ENCODE measurements at regions not wholly inside any gene's neighbourhood (a gene's known extent, or its start where the extent isn't known, plus 50 kb on each side); places are given as distances from the start of the nearest gene placed in this dataset.

DNA sequence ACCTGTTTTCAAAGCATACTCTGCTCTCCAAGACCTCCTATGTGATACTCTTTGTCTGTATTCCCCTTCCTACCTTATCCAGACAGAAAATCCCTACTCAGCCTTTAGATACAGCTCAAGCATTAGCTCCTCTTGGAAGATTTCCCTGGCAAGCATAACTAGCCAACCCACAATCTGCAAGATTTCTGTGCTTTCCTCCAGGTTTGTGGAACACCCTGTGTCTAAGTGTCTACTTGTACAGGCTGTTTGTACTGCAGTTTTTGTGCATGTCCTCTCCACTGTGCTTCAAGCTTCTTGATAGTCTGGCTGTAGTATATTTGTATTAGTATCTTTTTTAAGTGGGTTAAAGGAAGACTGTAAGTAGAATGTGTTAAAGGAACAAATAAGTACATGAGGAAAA lies 203.7 kb downstream of the RFC3 start:
- peaks cover 0 to 11% (median 0%) of the 10 kb centered on the region in 3 donors for H3K36me3 Mint-ChIP-seq
- H3K27ac Mint-ChIP-seq = no peak overlapping the region
- POLR2A ChIA-PET = no interaction called here
- ATAC-seq (no peak), DNase-seq (no peak)
- peaks cover 0 to 10% (median 5%) of the 10 kb centered on the region in 5 donors for H3K27me3 Mint-ChIP-seq
- H3K9me3 Mint-ChIP-seq = peaks cover 0 to 31% (median 12%) of the 10 kb centered on the region in 9 donors
- no peaks in the 10 kb centered on the region for H3K4me1 Mint-ChIP-seq
- no peak overlapping the region for H3K4me3 Mint-ChIP-seq

DNA sequence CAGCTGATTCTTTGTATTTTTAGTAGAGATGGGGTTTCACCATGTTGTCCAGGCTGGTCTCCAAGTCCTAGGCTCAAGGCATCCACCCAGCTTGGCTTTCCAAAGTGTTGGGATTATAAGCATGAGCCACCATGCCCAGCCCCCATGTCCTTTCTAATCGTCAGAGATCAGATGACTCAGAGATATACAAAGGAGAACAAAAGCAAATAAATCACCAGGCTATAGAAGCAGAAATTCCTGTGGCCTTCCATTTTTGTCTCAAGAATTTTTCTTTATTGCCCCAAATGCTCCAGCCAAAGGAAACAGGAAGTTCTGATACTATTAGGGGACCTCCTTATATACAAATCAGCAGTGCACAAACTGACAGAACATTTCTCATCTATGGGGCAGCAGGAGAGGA lies 207.8 kb downstream of the RFC3 start:
- Mint-ChIP-seq H3K4me1 (no peaks in the 10 kb centered on the region), H3K4me3 (no peak overlapping the region), H3K36me3 (peaks cover 0 to 19% (median 0%) of the 10 kb centered on the region in 3 donors), H3K27ac (no peak overlapping the region), H3K27me3 (peaks cover 0 to 10% (median 2%) of the 10 kb centered on the region in 5 donors), H3K9me3 (peaks cover 0 to 37% (median 21%) of the 10 kb centered on the region in 9 donors)
- ATAC-seq = no peak
- POLR2A ChIA-PET = no interaction called here
- no peak for DNase-seq

DNA sequence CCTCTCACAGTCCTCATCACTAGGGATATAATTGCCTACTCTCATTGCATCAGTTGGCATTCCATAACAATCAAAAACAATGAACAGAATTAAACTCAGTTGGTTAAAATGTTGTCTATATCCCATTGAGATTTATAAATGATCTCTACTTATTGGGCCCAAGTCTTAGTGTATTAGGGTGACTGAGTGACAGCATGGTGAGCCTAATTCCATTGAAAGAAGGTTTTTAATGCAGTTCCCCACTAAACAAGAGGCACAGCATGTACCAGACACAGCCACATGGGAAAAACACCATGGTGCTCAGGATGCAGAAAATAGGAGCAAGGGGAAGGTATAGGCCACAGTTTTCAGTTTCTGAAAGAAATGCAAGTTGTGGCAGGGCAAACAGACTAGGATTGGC lies 208.4 kb downstream of the RFC3 start:
- no peak for ATAC-seq

DNA sequence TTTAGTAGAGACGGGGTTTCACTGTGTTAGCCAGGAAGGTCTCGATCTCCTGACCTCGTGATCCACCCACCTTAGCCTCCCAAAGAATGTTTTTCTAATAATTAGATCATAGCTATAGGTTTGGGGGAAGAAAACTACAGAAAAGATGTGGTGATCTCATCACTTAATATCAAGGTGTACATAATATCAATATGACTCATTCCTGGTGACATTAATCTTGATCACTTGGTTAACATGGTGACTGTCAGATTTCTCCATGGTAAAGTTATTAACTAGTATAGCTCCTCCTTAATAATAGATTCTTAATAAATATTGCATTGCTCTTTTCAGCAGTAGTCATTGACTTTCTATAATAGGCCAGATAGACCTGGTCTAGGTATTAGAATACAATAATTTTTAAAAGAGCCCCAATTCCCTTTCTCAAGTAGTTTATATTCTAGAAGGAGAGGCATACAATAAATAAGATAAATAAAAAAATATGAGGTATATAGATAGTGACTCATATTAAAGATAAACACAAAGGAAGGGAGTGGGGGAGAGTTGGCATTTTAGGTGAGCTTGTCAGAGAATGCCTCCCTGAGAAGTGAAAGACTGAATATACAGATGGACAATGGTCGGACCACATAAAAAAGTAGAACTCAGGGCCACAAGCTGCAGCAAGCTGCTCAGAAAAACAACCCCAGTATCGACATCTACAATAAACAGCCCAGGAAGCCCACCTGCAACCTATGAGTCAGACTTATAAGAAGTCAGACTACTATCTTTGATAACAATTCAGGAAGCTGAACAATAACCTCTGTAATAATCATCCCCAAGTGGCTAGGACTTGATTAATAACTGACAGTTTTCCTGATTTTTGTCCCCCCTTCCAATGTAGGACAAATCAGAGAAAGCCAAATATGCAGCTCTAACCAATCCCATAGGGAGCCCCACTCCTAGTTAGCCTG lies 210.8 kb downstream of the RFC3 start:
- POLR2A ChIA-PET = no interaction called here
- Mint-ChIP-seq H3K4me1 (no peaks in the 10 kb centered on the region), H3K36me3 (peaks cover 0 to 9% (median 0%) of the 10 kb centered on the region in 3 donors), H3K4me3 (no peak overlapping the region), H3K27ac (no peak overlapping the region), H3K27me3 (peaks cover 0 to 6% (median 0%) of the 10 kb centered on the region in 5 donors), H3K9me3 (peaks cover 0 to 24% (median 11%) of the 10 kb centered on the region in 9 donors)
- DNase-seq = no peak
- no peak for ATAC-seq

More for the DNA sequence above, 208.4 kb downstream of the RFC3 start:
- Mint-ChIP-seq H3K4me3 (no peak overlapping the region), H3K9me3 (peaks cover 0 to 35% (median 19%) of the 10 kb centered on the region in 9 donors), H3K27ac (no peak overlapping the region), H3K36me3 (peaks cover 0 to 19% (median 0%) of the 10 kb centered on the region in 3 donors), H3K27me3 (peaks cover 0 to 10% (median 2%) of the 10 kb centered on the region in 5 donors), H3K4me1 (no peaks in the 10 kb centered on the region)
- DNase-seq = no peak
- POLR2A ChIA-PET = no interaction called here

DNA sequence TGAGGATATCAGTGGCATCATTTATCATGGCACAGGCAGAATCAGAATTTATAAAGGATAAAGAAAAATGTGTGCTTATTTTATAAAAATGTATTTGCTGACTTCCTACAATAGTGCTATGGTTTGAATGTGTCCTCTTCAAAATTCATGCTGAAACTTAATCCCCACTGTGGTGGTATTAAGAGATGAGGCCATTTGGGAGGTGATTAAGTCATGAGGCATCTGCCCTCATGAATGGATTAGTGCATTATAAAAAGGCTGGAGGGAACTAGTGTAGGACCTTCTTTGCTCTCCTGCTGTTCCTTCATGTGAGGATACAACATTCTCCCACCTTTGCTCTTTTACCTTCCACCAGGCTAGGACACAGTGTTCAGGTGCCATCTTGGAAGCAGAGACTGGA lies 212.8 kb downstream of the RFC3 start:
- Mint-ChIP-seq H3K4me3 (no peak overlapping the region), H3K27me3 (peaks cover 0 to 6% (median 3%) of the 10 kb centered on the region in 5 donors), H3K36me3 (peaks cover 0 to 8% (median 0%) of the 10 kb centered on the region in 3 donors), H3K4me1 (no peaks in the 10 kb centered on the region), H3K9me3 (peaks cover 0 to 23% (median 11%) of the 10 kb centered on the region in 9 donors), H3K27ac (no peak overlapping the region)
- POLR2A ChIA-PET = no interaction called here
- no peak for ATAC-seq
- no peak for DNase-seq

DNA sequence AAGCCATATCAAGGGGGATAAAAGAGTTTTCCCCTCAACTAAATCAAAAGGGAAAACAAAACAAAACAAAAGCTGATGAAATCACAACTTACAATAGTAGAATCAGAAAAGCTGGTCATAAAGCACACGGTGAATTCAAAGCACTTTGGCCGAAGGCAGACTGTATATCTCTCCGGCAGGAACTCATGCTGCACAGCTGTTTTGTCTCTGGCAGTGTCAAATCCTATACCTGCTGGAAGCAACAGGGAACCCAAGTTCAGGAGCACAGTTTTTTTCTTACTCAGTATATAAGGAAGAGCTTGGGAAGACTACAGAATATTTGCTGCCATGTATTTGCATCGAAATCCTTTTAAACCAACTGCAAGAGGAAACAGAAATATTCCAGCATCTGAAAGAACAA lies 213.7 kb downstream of the RFC3 start:
- H3K27me3 Mint-ChIP-seq = peaks cover 0 to 13% (median 5%) of the 10 kb centered on the region in 5 donors
- H3K4me1 Mint-ChIP-seq = no peaks in the 10 kb centered on the region
- no peak overlapping the region for H3K27ac Mint-ChIP-seq
- peaks cover 0 to 8% (median 0%) of the 10 kb centered on the region in 3 donors for H3K36me3 Mint-ChIP-seq
- peaks cover 0 to 23% (median 14%) of the 10 kb centered on the region in 9 donors for H3K9me3 Mint-ChIP-seq
- ATAC-seq = no peak
- POLR2A ChIA-PET = no interaction called here
- no peak for DNase-seq
- no peak overlapping the region for H3K4me3 Mint-ChIP-seq

DNA sequence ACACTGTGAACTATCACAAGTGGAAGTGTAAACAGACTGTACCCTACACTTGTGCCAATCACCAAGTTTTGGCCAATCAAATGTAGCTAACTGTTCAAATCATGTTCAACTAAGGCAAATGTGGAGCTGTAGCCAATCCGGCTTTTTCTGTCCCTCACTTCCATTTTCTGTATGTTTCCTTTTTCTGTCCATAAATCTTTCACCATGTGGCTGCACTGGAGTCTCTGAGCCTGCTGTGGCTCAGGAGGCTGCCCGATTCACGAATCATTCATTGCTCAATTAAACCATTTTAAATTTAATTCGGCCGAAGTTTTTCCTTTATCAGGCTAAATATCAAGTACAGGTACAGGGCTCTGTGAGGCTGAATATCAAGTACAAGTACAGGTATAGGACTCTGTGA lies 216.5 kb downstream of the RFC3 start:
- ATAC-seq (no peak), DNase-seq (no peak)
- Mint-ChIP-seq H3K9me3 (peaks cover 0 to 13% (median 9%) of the 10 kb centered on the region in 9 donors), H3K27me3 (peaks cover 0 to 13% (median 5%) of the 10 kb centered on the region in 5 donors), H3K36me3 (peaks cover 0 to under 1% (median 0%) of the 10 kb centered on the region in 3 donors), H3K27ac (no peak overlapping the region), H3K4me3 (no peak overlapping the region), H3K4me1 (no peaks in the 10 kb centered on the region)
- POLR2A ChIA-PET = no interaction called here

DNA sequence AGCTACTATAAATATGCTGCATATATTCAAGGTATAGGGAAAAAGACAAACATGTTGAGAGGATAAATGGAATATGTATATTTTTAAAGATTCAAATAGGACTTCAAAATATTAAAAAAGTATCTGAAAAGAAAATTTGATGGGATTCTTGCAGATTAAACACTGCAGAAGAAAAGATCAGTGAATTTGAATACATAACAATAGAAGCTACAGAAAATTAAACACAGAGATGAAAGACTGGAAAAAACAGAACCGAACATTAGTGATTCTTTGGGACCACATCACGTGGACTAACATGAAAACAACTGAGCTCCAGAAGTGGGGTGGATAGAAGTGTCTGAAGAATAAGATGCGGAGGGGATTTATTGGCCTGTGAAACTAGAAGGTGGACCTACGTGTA lies 217.2 kb downstream of the RFC3 start:
- no peak overlapping the region for H3K27ac Mint-ChIP-seq
- H3K36me3 Mint-ChIP-seq = no peaks in the 10 kb centered on the region
- peaks cover 0 to 10% (median 2%) of the 10 kb centered on the region in 9 donors for H3K9me3 Mint-ChIP-seq
- no peak for DNase-seq
- ATAC-seq = no peak
- POLR2A ChIA-PET = no interaction called here
- H3K27me3 Mint-ChIP-seq = peaks cover 0 to 13% (median 5%) of the 10 kb centered on the region in 5 donors
- no peaks in the 10 kb centered on the region for H3K4me1 Mint-ChIP-seq
- H3K4me3 Mint-ChIP-seq = no peak overlapping the region

DNA sequence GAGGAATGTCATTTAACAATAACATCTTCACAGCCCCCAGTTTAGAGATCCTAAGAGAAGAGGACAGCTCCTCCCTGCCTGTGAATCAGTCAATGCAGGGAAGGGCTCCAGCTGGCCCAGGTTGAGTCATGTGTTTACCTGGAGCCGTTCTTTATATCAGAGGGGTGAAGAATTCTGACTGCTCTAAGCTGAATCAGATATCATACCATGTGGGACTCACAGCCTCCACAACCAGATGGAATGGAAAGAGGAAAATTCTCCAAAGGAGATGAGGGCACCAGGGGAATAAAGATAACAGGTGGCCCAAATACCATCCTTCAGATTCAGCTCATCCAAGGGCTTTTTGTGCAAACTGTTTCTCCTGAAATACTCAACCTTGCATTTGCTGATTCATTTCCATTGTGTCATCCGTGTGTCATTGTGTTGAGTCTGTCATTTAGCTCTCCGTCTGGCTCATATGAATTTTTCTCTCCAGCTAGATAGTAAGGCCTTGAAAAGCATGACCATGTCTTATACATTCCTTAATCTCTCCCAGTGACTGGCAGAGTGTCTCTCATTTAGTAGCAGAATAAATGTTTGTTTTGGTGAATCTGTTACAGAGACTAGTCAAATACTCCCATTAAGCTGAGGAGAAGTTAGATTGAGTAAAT lies 217.9 kb downstream of the RFC3 start:
- Mint-ChIP-seq H3K27ac (no peak overlapping the region), H3K27me3 (peaks cover 0 to 13% (median 5%) of the 10 kb centered on the region in 5 donors), H3K4me3 (no peak overlapping the region), H3K4me1 (no peaks in the 10 kb centered on the region), H3K9me3 (peaks cover 0 to 9% (median 2%) of the 10 kb centered on the region in 9 donors), H3K36me3 (no peaks in the 10 kb centered on the region)
- DNase-seq (no peak), ATAC-seq (no peak)
- POLR2A ChIA-PET = no interaction called here

DNA sequence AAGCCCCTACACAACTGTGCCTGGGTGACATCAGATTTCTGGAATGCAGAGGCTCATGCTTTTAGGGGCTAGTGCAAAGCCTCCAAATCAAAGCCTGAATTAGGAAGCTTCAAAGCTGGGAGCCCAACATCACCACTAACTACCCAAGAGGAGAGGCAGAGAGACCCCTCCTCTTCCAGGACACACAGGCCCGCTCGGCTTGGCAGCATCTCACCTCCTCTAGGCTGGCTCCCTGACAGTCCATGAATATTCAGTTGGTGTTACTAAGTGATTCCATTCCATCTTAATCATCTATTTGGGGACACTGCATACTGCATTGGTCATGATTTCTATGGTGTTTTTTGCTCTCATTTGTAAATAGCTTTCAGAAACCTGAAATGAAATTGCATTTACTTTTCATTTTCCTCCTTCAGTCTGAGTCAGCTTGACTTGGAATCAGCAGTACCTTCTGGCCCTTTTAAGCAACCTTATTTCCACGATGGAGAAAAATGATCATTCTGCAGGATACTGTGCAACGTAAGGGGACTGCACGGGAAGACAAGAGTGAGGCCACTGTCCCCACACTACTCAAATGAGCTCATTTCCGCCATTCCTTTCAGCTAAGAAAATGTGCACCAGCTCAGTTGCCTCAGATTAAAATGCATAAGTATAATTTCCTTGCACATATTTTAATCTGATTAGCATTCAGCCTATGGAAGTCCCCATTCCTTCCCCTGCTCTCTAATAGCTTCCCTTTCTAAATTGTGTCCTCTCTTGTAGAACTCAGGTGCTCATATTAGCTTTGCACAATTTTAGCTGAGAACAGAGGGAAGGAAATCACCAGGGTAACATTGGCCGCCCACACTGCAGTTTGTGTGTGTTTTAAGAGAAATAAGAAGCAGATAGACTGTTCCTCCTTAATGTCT lies 219.9 kb downstream of the RFC3 start:
- no peaks in the 10 kb centered on the region for H3K36me3 Mint-ChIP-seq
- POLR2A ChIA-PET = no interaction called here
- no peaks in the 10 kb centered on the region for H3K4me1 Mint-ChIP-seq
- H3K9me3 Mint-ChIP-seq = peaks cover 0 to 9% (median 2%) of the 10 kb centered on the region in 9 donors
- DNase-seq = no peak
- peaks cover 0 to 13% (median 5%) of the 10 kb centered on the region in 5 donors for H3K27me3 Mint-ChIP-seq
- no peak overlapping the region for H3K4me3 Mint-ChIP-seq
- ATAC-seq = no peak
- no peak overlapping the region for H3K27ac Mint-ChIP-seq

DNA sequence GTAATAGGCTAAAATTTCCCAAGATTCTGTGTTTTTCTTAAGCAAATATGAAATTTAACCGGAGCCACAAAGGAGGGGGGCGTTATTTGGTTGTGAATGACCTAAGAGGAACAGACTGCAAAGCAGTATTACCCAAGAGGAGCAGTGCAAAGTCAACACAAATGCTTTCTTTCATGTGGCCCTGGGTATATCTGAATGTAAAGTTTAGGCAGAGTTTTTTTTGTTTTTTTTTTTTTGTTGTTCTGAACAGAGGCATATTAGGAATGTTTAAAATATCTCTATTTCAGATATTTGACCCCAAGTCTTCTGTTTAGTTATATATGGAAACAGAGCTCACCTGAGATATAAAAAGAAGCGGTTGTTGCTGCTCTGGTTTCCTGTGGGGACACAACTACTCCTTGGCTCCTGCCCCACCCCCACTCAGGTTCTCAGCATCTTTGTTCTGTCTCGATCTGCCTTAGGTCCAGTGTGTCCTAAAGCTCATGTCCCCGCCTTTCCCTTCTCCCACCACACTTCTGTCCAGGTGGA lies 220.7 kb downstream of the RFC3 start:
- no peak overlapping the region for H3K4me3 Mint-ChIP-seq

DNA sequence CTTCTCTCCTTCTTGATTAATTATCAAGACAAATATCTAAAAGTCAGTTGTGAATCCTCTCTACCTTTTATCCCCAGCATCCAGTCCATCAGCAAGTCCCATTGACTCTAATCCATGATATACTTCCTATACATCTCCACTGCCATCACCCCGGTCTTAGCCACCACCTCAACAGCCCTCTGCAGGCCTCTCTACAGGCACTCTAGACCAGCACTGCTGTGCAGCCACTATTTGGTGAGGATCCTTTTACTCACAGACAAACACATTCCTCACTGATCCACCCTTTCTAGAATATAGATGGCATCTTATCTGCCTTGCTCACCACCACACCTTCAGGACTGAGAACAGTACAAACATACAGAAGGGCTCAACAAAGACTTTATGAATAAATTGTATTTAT lies 221.7 kb downstream of the RFC3 start:
- peaks cover 0 to 13% (median 5%) of the 10 kb centered on the region in 5 donors for H3K27me3 Mint-ChIP-seq
- POLR2A ChIA-PET = no interaction called here
- H3K4me1 Mint-ChIP-seq = no peaks in the 10 kb centered on the region
- no peak overlapping the region for H3K27ac Mint-ChIP-seq
- peaks cover 0 to 9% (median 2%) of the 10 kb centered on the region in 9 donors for H3K9me3 Mint-ChIP-seq
- no peak overlapping the region for H3K4me3 Mint-ChIP-seq
- DNase-seq (no peak), ATAC-seq (no peak)
- no peaks in the 10 kb centered on the region for H3K36me3 Mint-ChIP-seq

More for the DNA sequence above, 220.7 kb downstream of the RFC3 start:
- no peak for DNase-seq
- ATAC-seq = no peak
- Mint-ChIP-seq H3K4me1 (no peaks in the 10 kb centered on the region), H3K9me3 (peaks cover 0 to 9% (median 2%) of the 10 kb centered on the region in 9 donors), H3K36me3 (no peaks in the 10 kb centered on the region), H3K27ac (no peak overlapping the region), H3K27me3 (peaks cover 0 to 13% (median 5%) of the 10 kb centered on the region in 5 donors)
- POLR2A ChIA-PET = no interaction called here

All from naive thymus-derived CD8-positive, alpha-beta T cell (primary cell).